Hepatocyte (in vitro differentiated cells): ENCODE measurements at regions not wholly inside any gene's neighbourhood (a gene's known extent, or its start where the extent isn't known, plus 50 kb on each side); places are given as distances from the start of the nearest gene placed in this dataset.

ENCODE experiments used
- CTCF ChIP-seq: fragments of 200-600 bp; sonication (generic); IDR thresholded peaks from 2 replicates; pipeline ENCODE4 v1.5.1; 2016; ENCODE audit warnings: antibody characterized with exemption, mild to moderate bottlenecking; ENCODE audit not compliant: poor library complexity
- EZH2 ChIP-seq: fragments of 200-600 bp; sonication (generic); IDR thresholded peaks from 2 replicates; pipeline ENCODE4 v1.6.1; 2016; ENCODE audit warnings: antibody characterized with exemption, mild to moderate bottlenecking, borderline replicate concordance
- EZH2phosphoT487 ChIP-seq: fragments of 200-600 bp; sonication (generic); IDR thresholded peaks from one replicate; pipeline ENCODE4 v1.6.1; 2018; ENCODE audit warnings: antibody characterized with exemption, mild to moderate bottlenecking, low read depth, moderate library complexity; ENCODE audit not compliant: unreplicated experiment, severe bottlenecking

DNA sequence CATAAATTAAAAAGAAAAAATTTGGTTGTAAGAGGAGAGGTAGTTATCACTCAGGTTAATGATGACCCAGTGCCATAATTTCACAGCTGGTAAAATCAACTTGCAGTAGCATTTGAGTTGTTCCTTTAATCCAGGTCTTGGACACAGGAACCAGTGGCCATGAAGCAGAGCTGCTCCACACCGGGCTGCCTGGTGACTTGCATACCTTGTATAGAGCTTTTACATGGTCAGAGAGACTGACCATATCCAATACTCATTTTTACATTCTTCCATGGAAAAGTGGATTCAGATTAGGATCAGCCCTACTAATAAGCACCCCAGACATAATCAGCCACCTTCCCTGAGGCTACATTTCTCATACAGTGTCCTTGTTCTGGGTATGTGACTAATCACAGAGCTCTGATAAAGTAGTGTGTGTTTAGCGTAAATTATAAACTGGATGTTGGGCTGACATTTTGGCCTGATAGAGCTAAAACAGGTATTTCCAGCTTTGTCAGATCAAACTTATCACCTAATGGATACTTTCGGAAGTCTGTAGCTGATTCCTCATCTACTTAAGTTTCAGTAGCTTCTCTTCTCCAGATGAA is 77.0 kb upstream of the ZSWIM6 start:
- TF ChIP-seq EZH2phosphoT487 (no peak), CTCF (no peak), EZH2 (no peak)
